AG08396 (cell line): ENCODE measurements at regions not wholly inside any gene's neighbourhood (a gene's known extent, or its start where the extent isn't known, plus 50 kb on each side); places are given as distances from the start of the nearest gene placed in this dataset.

Experiments
- DNase-seq: peaks from one replicate; pipeline ENCODE4 v3.0.0; 2012; ENCODE audit warnings: low spot score, mixed read lengths

DNA sequence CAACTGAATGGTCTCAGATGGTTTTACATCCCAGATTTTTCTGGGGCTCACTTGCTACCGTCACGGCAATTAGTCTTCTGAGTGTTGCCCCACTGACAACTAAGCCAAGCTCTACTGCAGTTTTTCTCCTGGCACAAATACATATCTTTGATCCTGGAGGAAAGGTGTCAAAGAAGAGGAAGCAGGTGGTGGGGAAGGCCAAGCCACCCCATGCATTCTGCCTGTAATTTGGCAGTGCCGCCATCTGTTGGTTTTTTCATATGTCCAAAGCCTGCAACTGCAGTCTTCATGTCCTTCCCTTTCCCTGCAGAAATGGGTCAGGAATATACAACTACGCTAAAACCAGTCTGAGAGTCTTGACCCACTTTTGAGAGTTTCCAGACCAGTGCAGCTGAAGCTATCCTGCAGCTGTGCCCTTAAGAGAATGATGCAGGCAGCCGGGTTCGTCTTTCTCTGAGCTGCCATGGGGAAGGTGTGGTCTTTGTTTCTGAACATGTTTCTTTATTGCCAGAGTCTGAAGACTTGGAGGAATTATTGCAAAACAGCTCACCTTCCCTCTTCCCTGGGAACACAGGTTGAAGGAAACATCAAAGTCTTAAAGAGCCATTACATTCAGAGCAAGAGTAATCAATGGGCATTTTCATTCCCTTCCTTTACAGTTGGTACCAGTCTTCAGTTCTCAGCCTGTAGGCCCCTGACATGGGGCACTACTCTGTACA, 71.8 kb upstream of the ATL2 start:
- no peak for DNase-seq

DNA sequence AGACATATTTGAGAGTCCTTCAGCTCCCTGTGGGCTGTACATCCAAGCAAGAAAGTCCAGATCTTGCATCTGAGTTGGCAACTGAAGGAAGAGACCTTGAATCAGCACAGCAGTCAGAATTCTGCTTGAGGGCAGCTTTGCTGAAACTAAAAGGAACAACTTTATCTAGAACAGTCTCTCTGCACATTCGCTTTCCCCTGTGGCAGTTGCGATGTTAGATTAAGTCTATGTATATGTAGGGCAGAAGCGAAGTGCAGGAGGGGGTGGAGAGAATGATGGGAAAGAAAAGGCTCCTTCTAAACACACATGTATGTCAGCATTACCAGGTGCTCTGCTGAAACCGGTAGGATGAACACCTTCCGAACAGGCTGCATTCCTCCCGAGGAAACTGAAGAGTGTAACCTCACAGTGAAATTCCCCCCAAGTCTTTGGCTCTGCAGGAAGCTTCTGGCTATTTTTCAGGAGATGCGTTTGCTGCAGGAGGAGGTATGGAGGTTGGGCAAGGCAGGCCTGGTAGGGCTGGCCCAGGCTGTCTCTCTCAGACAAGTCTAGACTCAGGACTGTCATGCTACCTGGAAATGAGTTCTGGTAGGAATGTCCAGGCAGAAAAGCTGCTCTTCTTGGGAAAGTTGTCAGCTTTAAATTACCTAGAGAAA, 70.0 kb upstream of the ATL2 start:
- no peak for DNase-seq

DNA sequence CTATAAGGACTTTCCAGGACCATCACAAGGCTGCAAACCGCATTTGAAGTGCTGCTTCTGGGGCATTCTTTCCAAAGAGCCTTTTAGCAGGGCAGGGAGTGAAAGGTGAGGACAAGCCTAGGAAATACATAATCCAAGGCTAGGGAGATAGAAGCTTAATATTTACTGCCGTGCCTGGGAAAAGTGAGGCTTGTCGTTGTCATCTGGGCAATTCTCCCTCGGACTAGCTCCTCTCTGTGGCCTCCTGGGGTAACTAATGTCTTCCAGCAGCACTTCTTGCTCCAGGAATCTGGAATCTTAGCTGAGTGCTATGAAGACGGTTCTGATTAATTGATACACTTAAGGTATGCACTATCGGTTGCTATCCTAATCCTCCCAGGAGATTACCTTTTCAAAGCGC, 69.3 kb upstream of the ATL2 start:
- DNase-seq, result no peak

DNA sequence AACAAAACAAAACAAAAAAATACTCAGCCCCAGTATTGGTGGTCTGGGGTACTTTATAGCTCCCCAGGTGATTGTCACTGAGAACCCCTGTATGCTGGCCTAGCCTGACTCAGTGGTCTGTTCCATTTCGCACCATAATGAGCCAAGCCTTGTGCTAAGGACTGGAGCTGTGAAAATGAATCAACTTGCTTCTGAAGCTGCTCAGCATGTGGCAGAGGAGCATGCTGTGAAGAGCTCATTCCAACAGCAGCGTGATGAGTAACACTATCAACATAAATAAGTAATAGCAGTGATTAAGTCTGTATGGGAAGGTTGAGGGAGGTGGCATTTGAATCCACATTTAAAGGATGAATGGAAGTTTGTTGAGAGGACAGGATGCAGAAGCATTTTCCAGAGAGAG, 67.2 kb upstream of the ATL2 start:
- DNase-seq, result no peak

DNA sequence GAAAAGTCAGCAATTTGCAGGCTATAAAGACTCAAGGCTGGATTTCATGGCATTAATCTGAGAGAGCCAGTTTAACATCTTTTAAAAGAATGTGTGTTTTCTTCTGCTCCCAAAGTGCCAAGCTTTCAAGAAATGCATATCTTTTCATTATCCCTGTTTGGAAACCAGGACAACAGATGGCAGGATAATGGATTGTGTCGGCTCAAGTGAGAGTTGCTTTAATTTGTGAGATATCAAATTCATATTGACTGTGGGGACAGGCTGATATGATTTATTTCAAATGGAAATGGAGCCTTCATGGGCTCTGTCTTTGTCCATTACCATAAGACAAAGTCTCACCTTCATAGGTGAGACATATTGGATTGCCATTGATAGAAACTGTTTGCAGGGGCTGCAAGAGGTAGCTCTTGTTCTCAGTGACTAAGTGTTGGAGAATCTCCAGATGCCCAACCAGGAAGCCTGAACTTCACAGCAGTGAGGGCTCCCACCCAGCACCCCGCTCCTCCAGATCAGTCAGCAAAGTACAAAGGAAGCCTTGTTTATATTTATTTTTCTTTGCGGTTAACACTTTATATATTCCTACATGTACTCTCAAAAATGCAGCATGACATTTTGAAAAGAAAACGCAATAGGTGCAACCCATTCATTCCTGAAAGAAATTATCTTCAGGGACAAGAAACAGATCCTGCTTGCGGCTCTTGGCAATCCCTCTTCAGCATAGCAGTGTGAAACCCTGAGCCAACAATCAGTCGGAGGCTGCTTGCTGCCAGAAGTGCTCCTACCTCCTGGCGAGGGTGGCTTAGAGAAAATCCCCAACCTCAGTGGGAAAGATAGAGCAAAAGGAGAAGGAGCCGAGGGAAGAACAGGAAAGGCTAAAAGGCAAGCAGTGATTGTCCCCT, 65.8 kb upstream of the ATL2 start:
- no peak for DNase-seq

DNA sequence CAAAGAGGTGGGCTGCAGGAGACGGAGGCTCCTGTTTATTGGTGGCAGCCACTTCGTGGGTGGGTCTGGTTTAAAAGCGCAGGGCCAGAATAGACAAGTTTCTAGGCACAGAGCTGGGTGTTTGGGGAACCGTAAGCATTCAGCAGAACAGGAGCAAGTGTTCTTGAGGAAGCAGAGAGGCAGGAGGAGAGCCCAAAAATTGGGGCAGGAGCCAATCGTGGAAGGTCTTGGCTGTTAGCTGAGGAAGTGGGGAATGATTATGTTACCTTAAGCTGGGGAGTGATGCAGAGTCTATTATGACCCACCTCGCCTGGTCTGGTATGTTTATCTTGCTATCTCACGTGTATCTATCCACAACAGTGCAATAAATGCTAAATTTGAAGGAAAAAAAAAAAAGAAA, 64.3 kb upstream of the ATL2 start:
- DNase-seq, result no peak

DNA sequence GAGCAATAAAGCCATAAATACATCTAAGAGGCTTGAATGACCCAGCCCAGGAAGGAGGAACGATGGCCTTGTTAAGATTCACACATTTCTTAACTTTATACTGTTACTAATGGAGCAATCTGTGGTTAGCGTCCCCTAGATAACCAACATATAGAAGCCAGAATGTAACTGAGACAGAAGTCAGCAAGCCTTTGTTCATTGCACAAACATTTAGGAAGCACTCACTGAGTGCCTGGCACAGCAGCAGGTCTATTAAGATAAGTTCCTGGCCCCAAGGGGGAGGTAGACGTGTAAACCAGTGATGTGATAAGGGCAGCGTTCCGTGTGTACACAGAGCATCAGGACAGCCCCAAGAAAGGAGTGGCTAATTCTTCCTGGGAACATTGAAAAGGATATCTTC, 63.6 kb upstream of the ATL2 start:
- DNase-seq, result no peak

DNA sequence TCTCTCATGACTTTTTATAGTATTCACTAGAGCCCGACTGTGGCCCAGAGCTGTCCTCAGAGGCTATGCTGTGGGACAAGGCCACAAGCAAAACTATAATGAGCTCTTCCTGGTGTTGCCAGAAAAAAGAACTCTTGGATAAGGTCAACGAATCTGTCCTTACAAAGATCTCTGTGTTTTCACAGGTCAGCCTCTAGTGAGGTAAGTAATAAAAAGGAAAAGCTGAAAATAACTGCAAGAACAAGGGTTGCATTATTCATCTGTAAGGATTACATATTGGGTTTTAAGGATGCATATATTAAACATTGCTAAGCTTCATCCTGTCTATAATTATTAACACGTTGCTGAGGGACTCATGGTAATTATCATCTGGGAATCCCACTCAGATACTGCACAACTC, 62.8 kb upstream of the ATL2 start:
- DNase-seq, result no peak

DNA sequence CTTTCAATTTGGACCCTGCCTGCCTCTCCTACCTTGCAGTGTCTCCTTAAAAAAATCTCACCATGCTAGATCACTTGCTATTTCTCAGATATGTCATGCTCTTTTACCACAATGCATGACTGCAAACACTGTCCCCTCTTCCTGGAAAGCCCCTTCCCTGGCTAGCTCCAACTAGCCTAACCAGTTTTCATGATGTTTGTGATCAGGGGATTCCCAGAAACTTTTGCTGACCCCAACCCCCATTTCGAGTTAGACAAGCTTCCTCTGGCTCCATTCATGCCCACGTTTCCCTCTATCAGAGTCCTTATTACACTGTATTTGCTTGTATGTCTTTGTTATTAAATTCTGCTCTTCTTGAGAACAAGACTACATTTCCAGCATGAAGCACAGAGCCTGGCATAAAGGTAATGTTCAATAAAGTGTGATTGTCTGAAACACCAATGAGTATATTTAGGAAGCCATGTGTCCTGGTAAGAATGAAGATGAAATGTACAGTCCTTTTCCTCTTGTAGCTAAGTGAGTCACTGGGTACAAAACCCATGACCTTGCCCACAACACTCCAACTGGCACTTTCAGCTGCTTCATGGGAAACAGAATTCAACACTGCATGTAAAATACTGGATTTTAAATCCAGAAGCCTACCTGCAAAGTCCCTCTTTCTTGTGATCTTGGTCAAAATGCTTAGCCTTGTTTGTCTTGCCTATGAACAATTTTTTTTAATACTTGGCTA, 62.0 kb upstream of the ATL2 start:
- DNase-seq, result no peak

DNA sequence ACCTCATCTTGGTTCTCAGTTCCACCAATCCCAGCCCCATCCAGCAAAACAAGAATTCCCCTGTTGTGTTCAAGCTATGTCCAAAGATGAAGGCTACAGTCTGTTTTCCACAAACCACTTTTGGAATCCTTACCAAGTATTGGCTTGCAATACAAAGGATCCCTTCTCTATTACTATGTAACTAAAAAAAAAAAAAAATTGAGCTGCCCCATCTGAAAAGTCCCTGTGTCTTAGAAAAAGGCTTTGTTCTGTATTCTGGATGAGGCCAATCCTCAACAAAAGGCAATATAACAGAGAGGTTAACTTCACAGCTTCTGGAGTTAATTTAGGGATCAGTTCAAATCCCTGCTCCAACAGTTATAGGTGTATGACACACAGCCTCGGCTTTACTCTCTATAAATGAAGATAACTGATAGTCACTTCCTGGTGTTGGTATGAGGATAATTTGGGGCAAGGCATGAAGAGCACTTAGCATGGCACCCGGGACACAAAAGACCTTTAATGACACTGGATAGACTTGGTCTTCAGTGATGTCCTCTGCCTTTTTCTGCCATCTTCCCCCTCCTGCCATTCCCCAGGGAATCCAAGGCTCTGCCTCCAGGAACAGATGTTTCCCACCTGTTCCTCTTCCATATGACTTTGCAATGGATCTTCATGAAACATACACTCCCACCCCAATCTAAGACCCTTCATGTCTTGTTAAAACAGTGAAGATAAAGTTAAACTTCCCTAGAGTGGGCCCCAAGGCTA, 61.2 kb upstream of the ATL2 start:
- no peak for DNase-seq

DNA sequence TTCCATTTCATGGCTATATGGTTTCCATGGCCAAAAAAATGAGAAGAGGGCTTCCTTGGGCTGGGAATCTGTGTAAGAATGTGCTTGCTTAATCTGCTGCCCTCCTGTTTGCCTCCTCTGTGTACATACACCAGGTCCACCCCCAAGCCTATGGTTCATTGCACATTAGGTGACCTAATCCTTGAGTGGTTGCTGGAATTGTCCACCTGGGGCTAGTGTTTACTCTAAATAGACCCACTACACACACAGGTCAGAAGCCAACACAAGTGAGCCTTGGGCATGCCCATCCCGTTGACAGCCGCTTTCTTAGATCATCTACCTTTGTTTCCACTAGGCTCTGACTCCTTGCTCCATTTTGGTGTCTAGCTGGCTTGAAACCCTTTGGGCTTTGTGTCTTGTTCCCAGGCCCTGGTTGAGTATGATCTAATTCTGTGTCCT, 59.2 kb upstream of the ATL2 start:
- DNase-seq, result no peak

DNA sequence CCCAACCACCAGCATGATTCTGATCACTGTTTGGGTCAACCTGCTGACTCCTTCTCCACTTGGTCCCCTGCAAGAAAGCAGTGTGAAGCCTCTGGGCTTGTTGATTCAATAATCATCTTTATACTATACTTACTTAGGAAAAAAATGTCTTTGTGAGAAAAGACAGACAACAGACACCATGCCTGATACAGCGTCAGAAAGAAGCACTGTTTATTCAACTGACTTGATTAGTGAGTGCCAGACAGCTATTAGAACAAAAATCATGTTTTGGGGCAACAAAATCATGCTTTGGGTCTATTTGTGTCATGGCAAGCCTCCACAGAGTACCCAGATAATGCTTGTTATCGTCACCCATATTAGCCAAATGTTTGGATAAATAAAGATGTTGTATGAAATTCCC, 58.7 kb upstream of the ATL2 start:
- no peak for DNase-seq

DNA sequence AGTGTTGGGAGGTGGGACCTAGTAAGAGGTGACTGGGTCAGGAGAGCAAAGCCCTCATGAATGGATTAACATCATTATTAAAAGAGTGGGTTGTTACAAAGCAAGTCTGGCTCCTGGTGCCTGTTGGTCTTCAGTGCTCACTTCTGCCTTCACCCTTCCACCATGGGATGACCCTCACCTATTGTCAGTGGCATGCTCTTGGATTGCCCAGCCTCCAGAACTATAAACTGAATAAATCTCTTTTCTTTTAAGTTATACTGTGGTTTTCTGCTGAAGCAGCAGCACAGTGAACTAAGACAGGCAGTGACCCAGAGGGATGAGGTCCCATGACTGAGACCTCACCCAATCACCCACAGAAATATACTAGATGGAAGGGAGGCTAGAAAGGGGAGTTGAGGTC, 57.5 kb upstream of the ATL2 start:
- DNase-seq, result no peak

DNA sequence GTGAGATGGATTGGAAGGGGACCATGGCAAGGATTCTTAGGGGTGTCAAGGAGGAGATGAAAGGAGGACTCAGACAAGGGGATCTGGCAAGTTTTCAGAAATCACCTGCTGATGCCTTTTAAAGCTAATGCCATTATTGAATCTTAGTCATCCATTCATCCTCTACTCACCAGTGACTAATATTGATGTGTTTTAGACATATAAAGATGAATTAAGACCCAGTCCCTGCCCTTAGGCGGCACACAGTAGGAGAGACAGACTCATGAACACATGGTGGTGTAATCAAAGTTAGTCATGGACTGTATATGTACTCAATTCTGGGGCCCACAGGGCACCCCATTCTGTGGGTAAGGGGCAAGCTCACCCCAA, 56.5 kb upstream of the ATL2 start:
- no peak for DNase-seq

DNA sequence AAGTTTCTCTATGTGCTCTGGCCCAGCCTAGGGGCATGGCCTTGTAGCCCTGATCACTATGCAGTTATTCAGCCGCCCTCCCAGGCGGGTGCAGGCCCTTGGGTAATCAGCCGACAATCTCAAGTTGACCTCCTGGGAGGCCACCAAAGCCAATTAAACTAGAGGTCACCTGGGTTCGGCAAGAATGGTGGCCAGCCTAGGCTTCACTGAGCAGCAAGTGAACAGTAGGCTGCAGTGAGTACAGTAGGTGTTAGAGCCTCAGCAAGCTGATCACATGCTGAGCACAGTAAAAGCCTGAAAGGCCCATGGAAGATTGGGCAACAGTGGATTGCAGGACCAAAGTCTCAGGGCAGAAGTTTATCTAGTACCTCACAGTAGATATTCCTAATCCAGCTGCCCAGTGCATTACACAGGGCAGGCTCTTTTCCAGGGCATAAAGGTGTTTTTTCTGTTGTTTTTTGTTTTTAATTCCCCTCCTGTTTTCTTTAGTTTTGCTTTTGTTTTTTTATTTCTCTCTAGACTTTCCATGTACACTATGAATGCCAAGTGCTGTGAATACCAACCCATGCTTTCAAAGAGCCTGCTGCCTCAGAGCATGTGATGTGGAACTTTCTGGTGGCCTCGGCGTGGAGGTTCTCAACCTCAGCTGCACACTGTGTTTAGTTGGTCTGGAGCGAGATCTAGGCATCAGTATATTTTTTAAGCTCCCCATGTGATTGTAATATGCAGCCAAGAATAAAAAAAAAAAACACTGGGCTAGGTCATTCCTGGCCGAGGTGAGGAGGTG, 55.9 kb upstream of the ATL2 start:
- no peak for DNase-seq

DNA sequence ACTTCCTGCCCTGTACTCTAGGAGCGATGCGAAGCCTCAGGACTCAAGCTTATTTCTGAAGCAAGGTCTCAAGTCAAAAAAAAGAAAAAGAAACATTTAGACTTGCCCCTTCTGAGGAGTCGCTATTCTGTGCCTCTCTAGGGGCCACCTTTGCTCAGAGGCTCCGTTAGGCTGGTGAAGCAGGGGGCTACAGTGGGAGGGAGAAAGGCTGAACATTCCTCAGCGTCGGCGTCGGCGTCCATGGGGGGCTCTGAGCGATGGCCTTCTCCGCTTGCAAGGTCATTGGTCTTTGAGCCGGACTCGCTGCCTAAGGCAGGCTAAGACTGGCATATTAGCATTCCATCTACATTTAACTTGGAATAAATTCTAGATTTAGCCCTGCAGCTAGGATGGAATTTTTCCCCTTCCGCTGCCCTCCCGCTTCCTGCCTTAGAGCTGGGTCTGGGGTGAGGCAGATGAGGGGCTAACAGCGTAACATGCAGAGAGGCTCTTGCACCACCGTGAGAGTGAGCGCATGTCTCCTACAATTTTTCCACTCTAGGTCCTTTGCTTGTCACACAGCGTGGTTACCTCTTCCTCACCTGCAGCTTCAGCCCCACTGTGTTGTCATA, 53.6 kb upstream of the ATL2 start:
- DNase-seq, result no peak

DNA sequence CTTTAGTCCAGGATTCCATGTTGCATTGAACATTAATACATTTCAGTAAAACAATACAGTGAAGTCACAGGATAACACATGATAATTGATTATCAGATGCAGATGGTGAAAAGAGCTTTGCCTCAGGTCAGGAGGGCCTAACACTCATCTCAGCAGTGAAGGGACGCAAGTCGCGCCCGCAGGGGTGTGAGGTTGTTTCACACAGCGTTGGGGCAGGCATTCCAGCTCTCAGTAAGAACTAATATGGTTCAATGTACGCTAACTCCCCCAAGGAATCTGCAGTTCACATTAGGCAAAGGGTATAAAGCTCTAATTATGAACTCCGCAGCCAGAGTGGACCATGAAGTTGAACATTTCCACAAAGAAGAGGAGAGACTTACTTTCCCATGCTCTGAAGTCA, 53.1 kb upstream of the ATL2 start:
- DNase-seq, result no peak

DNA sequence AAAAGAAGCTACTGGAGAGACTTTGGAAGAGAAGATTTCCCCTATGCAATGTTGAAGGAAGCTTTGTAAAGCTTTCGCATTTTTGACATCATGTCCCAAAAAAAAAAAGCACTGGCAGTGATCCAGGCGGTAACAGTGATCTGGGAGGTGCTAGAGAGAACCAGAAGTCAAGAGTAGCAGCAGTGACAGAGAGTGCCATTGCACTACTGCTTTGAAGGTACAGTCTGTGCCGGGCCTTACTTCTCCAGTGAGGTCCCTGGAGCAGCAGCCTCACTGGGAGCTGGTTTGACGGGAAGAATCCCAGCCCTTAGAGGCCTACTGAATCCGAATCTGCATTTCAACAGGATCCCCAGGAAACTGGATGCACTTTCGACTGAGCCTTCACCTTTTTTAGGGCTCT, 50.9 kb upstream of the ATL2 start:
- DNase-seq, result no peak

DNA sequence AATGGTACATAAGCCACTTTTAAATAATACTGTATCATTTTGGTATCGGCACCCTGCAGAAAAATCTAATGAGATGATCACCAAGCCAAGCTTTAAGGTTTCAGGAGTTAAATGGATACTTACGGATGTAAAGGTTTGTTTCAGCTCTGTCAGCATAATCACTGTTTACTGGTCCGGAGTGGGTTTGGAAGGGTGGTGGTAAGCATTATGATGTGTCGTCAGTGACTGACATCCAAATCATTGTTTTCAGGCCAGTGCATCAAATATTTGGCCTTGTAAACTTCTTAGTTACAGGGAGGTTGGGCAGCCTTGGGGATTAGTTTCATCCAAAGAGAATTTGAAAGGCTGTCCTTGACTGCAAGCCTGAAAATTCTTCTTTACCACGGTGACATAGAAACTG, 50.0 kb upstream of the ATL2 start:
- no peak for DNase-seq
